Astrocyte (in vitro differentiated cells and primary cell): ENCODE measurements at regions not wholly inside any gene's neighbourhood (a gene's known extent, or its start where the extent isn't known, plus 50 kb on each side); places are given as distances from the start of the nearest gene placed in this dataset.

ENCODE experiments used
- DNase-seq: peaks from one replicate; pipeline ENCODE4 v3.0.0-alpha.2; 2010; ENCODE audit warnings: low read depth
- FAIRE-seq: peaks from 2 replicates; lab custom pipeline; 2011; peaks lifted over from hg19 to GRCh38; lab: Jason Lieb, UNC
- H2AFZ ChIP-seq: 2 replicates; pipeline ENCODE4 v1.6.0; 2012; ENCODE audit warnings: low read depth, low read length, inconsistent platforms
- H3K27ac ChIP-seq: 2 replicates; pipeline ENCODE4 v1.5.1; 2011; ENCODE audit warnings: low read depth, low read length, inconsistent platforms
- H3K27me3 ChIP-seq: 2 replicates; pipeline ENCODE4 v1.6.0; 2011; ENCODE audit warnings: low read length, inconsistent platforms; ENCODE audit not compliant: insufficient read depth
- H3K36me3 ChIP-seq: 2 replicates; pipeline ENCODE4 v1.5.1; 2011; ENCODE audit warnings: low read length, inconsistent platforms; ENCODE audit not compliant: insufficient read depth
- H3K4me1 ChIP-seq: 2 replicates; pipeline ENCODE4 v1.5.1; 2011; ENCODE audit warnings: low read length, inconsistent platforms; ENCODE audit not compliant: insufficient read depth
- H3K4me2 ChIP-seq: 2 replicates; pipeline ENCODE4 v1.6.0; 2012; ENCODE audit warnings: low read length, inconsistent platforms
- H3K4me3 ChIP-seq: 2 replicates; pipeline ENCODE4 v1.5.1; 2011; ENCODE audit warnings: low read depth, mild to moderate bottlenecking, low read length, inconsistent platforms; ENCODE audit not compliant: insufficient read depth
- H3K79me2 ChIP-seq: 2 replicates; pipeline ENCODE4 v1.6.0; 2012; ENCODE audit warnings: mild to moderate bottlenecking, low read length, inconsistent platforms; ENCODE audit not compliant: insufficient read depth
- H3K9ac ChIP-seq: 2 replicates; pipeline ENCODE4 v1.6.0; 2012; ENCODE audit warnings: mild to moderate bottlenecking, low read length, inconsistent platforms
- H3K9me3 ChIP-seq: 2 replicates; pipeline ENCODE4 v1.5.1; 2012; ENCODE audit warnings: low read depth, mild to moderate bottlenecking, low read length, inconsistent platforms; ENCODE audit not compliant: insufficient read depth
- H4K20me1 ChIP-seq: 2 replicates; pipeline ENCODE4 v1.6.0; 2012; ENCODE audit warnings: low read length, inconsistent platforms; ENCODE audit not compliant: insufficient read depth
- H3K27ac Mint-ChIP-seq: one replicate; pipeline ENCODE4 v1.8.0; 2021; ENCODE audit warnings: mild to moderate bottlenecking, mixed read lengths; ENCODE audit not compliant: unreplicated experiment
- H3K27me3 Mint-ChIP-seq: one replicate; pipeline ENCODE4 v1.8.0; 2021; ENCODE audit warnings: low read depth, mixed read lengths; ENCODE audit not compliant: unreplicated experiment
- H3K36me3 Mint-ChIP-seq: one replicate; pipeline ENCODE4 v1.8.0; 2021; ENCODE audit warnings: low read depth, mixed read lengths; ENCODE audit not compliant: unreplicated experiment
- H3K4me1 Mint-ChIP-seq: one replicate; pipeline ENCODE4 v1.8.0; 2021; ENCODE audit warnings: low read depth, mixed read lengths; ENCODE audit not compliant: unreplicated experiment
- H3K4me3 Mint-ChIP-seq: one replicate; pipeline ENCODE4 v1.8.0; 2021; ENCODE audit warnings: mild to moderate bottlenecking, moderate library complexity, mixed read lengths; ENCODE audit not compliant: unreplicated experiment
- H3K9me3 Mint-ChIP-seq: one replicate; pipeline ENCODE4 v1.8.0; 2021; ENCODE audit warnings: mild to moderate bottlenecking, mixed read lengths; ENCODE audit not compliant: unreplicated experiment
- EZH2 ChIP-seq: IDR thresholded peaks from 2 replicates; pipeline ENCODE4 v1.6.1; 2012; ENCODE audit warnings: mild to moderate bottlenecking, low read length, inconsistent platforms; ENCODE audit not compliant: insufficient read depth
- TF ChIP-seq, protein P1 (sequence below): IDR thresholded peaks from 2 replicates; pipeline ENCODE4 v1.5.1; 2011; ENCODE audit warnings: low read depth, mild to moderate bottlenecking, inconsistent platforms, low read length, moderate library complexity; ENCODE audit not compliant: insufficient read depth

DNA sequence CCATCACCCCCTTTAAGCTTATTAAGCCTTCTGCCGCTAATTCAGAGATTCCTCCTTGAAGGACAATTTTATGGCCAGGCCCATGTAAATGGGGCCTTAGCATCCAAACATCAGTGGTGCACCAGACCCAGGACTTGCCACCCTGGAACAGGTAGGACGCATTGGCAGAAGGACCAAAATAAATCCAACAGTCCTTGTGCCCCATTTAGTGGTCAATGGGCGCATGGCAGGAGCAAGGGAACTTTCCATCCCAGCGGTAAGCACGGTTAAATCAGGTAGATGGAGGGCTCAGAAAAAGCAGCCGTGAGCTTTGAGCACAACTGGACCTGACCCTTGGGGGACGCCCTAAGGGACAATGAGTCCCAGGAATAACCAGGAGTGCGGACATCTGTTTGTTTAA is 540.8 kb upstream of the ROBO1 start:
- H3K27me3 ChIP-seq = no peaks in the 10 kb centered on the region

DNA sequence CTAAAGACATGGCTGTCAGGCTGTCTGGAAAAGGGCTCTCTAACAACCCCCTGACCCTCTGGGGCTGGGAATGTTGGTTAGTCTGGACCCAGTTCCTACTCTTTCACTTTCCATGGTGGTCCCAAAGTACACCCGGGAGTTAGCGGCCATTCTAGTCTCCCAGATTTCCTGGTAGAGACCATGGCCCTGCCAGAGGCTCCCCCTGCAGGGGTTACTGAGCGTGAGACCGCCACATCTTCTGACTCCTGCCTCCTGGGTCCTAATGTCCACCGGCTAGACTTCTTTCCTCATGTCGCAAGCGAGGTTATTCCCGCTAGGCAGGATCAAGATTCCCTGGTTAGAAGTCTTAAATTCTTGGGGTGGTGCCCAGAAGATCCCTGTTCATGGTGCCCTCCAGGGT is 540.0 kb upstream of the ROBO1 start:
- H3K27me3 Mint-ChIP-seq = no peaks in the 10 kb centered on the region
- FAIRE-seq (no peak), DNase-seq (no peak)
- Histone ChIP-seq H3K4me1 (no peaks in the 10 kb centered on the region), H2AFZ (no peak overlapping the region), H3K4me2 (no peak overlapping the region), H3K9me3 (no peaks in the 10 kb centered on the region), H3K4me3 (no peak overlapping the region), H3K9ac (no peak overlapping the region), H3K27me3 (no peaks in the 10 kb centered on the region), H3K79me2 (no peaks in the 10 kb centered on the region), H3K36me3 (no peaks in the 10 kb centered on the region), H3K27ac (no peak overlapping the region), H4K20me1 (no peaks in the 10 kb centered on the region)
- H3K36me3 Mint-ChIP-seq = no peaks in the 10 kb centered on the region
- H3K27ac Mint-ChIP-seq = no peak overlapping the region
- TF ChIP-seq, protein P1, sequence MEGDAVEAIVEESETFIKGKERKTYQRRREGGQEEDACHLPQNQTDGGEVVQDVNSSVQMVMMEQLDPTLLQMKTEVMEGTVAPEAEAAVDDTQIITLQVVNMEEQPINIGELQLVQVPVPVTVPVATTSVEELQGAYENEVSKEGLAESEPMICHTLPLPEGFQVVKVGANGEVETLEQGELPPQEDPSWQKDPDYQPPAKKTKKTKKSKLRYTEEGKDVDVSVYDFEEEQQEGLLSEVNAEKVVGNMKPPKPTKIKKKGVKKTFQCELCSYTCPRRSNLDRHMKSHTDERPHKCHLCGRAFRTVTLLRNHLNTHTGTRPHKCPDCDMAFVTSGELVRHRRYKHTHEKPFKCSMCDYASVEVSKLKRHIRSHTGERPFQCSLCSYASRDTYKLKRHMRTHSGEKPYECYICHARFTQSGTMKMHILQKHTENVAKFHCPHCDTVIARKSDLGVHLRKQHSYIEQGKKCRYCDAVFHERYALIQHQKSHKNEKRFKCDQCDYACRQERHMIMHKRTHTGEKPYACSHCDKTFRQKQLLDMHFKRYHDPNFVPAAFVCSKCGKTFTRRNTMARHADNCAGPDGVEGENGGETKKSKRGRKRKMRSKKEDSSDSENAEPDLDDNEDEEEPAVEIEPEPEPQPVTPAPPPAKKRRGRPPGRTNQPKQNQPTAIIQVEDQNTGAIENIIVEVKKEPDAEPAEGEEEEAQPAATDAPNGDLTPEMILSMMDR = no peak
- TF ChIP-seq EZH2 = no peak
- no peaks in the 10 kb centered on the region for H3K9me3 Mint-ChIP-seq
- H3K4me3 Mint-ChIP-seq = no peak overlapping the region
- no peaks in the 10 kb centered on the region for H3K4me1 Mint-ChIP-seq

More for the DNA sequence above, 540.8 kb upstream of the ROBO1 start:
- DNase-seq = no peak
- no peaks in the 10 kb centered on the region for H4K20me1 ChIP-seq
- H3K4me3 ChIP-seq = no peak overlapping the region
- no peak overlapping the region for H3K4me3 Mint-ChIP-seq
- H3K9me3 ChIP-seq = no peaks in the 10 kb centered on the region
- no peak overlapping the region for H3K27ac ChIP-seq
- H3K27me3 Mint-ChIP-seq = no peaks in the 10 kb centered on the region
- no peaks in the 10 kb centered on the region for H3K79me2 ChIP-seq
- no peaks in the 10 kb centered on the region for H3K36me3 Mint-ChIP-seq
- no peaks in the 10 kb centered on the region for H3K4me1 ChIP-seq
- no peaks in the 10 kb centered on the region for H3K4me1 Mint-ChIP-seq
- TF ChIP-seq, protein P1 = no peak
- TF ChIP-seq EZH2 = no peak
- no peaks in the 10 kb centered on the region for H3K9me3 Mint-ChIP-seq
- no peak overlapping the region for H3K4me2 ChIP-seq
- no peak overlapping the region for H2AFZ ChIP-seq
- no peaks in the 10 kb centered on the region for H3K36me3 ChIP-seq
- no peak for FAIRE-seq
- H3K9ac ChIP-seq = no peak overlapping the region
- H3K27ac Mint-ChIP-seq = no peak overlapping the region

DNA sequence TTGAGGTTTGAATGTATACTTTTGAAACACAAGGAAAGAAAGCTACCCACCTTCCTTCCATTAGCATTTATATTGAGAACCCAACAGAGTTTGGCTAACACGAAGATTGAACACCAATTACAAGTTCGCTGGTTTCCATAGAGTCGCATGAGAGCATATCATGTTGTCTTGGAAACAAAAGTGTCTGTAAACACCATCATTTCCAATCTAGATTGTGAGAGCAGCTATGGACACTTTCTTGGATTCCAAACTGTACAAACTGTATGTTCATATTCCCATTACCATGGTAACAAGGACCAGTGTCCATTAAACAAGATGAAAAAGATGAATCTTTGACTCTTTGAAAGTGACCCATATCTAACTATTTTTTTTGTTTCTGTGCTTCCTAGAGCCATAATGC is 529.9 kb upstream of the ROBO1 start:
- Mint-ChIP-seq H3K27ac (no peak overlapping the region), H3K9me3 (no peaks in the 10 kb centered on the region)
- H2AFZ ChIP-seq = no peak overlapping the region

More for the DNA sequence above, 529.9 kb upstream of the ROBO1 start:
- FAIRE-seq = no peak
- H3K4me3 ChIP-seq = no peak overlapping the region
- Mint-ChIP-seq H3K4me1 (no peaks in the 10 kb centered on the region), H3K4me3 (no peak overlapping the region), H3K27me3 (no peaks in the 10 kb centered on the region), H3K36me3 (no peaks in the 10 kb centered on the region)
- no peaks in the 10 kb centered on the region for H4K20me1 ChIP-seq
- H3K27ac ChIP-seq = no peak overlapping the region
- no peak overlapping the region for H3K4me2 ChIP-seq
- H3K9me3 ChIP-seq = no peaks in the 10 kb centered on the region
- H3K27me3 ChIP-seq = no peaks in the 10 kb centered on the region
- DNase-seq = no peak
- TF ChIP-seq, protein P1 = no peak
- no peak for TF ChIP-seq EZH2
- H3K79me2 ChIP-seq = no peaks in the 10 kb centered on the region
- H3K9ac ChIP-seq = no peak overlapping the region
- H3K36me3 ChIP-seq = no peaks in the 10 kb centered on the region
- H3K4me1 ChIP-seq = no peaks in the 10 kb centered on the region
